ENCODE measurements at regions not wholly inside any gene's neighbourhood (a gene's known extent, or its start where the extent isn't known, plus 50 kb on each side); places are given as distances from the start of the nearest gene placed in this dataset.

DNA sequence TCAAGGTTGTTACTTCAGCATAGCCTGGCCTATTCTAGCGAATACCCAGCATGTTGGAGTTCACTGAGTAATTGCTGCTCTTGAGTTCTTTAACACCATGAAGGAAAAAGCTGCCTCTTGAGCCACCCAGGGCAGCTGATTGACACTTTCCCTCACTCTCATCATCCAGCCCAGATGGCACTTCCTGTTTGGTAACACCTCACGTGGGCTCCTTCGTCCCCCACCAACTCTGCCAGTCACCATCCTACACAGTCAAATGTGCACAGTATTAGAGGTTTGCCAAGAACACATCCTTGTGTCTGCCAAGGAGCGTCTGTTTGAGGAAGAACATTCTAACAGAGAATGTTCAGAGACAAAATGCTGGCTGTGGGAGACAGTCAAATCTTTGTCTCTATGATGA, 266.3 kb downstream of the RPLP1 start:
- DNase-seq: no peak

GRCh38 chr15:69719527-69720240, 267.1 kb downstream of the RPLP1 start:
- no peak for DNase-seq

GRCh38 chr15:69720536-69720935, 267.9 kb downstream of the RPLP1 start:
- no peak for DNase-seq

DNA sequence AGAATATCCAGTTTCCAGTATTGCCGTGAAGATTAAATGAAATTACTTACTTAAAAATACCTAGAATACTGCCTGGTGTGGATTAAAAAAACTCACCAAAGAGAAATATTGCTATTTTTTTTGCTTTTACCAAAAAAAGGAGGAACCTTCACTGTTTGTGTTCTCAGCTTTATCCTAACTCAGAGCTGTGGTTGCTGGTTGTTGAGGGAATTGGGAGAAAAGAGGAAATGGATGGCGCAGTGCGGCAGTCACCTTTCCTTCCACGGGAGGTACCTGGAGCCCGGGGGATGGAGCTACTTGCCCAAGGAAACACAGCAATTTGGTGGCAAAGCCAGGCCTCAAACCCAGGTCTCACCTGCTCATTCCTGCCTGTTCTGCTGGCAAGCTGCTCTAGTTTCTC, 270.3 kb downstream of the RPLP1 start:
- no peak for DNase-seq

GRCh38 chr15:69723404-69724096, 270.9 kb downstream of the RPLP1 start:
- peak; percentile 27 for DNase-seq

GRCh38 chr15:69724333-69724732, 271.7 kb downstream of the RPLP1 start:
- DNase-seq: no peak

DNA sequence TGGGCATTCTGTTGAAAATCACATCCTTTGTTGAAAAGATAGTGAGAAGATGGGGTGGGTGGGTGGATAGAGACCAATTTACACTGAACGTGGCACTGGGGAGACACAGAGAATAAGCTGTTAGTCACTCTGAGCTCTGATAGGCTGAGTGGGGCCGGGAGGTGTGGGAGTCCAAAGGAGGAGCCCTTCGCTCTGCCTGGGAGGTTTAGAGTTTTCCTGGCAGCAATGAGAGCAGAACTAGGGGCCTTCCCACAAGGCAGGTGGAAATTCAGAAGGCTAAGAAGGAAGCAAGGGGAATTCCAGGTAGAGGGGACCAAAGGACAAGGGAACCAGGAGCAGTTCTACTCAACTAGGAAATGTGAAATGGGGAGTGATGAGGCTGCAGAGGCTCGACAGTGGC, 272.7 kb downstream of the RPLP1 start:
- DNase-seq: no peak

DNA sequence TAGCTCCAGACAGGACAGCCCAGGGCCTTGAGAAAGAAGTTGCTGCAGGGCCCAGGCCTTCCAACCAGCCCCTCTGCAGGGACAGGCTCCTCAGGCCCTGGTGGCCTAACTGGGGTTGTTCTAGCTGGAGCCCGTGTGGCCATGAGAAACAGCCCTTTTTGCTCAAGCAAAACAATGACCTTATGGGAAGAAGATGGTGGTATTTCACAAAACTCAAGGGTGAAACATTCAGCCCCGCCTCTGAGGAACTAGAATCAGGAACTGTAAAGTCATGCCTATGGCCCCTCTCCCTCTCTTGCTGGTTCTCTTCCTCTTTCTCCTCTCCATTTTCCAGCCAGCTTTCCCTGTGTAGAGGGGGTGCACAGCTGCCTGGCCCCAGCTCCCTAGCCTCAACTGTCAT, 273.3 kb downstream of the RPLP1 start:
- DNase-seq: no peak

DNA sequence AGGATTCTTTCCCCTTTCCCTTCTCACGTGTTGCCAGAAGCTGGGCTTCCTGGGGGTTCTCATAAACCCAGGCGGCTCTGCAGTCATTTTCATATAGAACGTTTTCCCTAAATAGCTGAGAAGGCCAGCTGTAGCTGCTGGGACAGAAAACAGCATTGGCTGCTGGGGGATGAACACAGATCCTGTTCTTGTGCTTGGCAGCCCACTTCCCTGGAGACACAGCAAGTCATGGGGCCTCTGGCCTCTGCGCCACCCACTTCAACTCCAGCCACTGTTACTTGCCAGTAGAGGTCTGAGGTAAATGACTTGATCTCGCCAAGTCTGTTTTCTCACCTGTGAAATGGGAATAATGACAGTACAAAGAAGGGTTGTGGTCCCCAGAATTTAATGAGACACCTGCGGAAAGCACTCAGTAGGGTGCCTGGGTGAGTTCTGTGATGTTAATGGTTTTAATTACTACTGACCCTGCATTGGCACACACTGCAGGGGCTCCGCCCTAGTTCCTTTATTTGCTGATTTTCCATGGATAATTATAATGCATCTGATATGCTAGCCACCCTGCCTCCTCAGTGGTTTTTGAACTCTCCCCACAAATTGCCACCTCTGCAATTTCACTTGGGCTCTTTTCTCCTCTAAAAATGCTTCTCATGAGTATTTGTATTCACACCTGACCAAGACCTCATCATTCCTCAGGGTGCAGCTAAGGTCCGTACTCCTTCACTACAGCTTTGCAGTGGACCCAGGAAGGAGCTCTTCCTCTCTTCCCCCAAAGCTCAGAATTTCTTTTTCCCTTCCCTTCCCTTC, 274.7 kb downstream of the RPLP1 start:
- DNase-seq: peak; percentile 56

DNA sequence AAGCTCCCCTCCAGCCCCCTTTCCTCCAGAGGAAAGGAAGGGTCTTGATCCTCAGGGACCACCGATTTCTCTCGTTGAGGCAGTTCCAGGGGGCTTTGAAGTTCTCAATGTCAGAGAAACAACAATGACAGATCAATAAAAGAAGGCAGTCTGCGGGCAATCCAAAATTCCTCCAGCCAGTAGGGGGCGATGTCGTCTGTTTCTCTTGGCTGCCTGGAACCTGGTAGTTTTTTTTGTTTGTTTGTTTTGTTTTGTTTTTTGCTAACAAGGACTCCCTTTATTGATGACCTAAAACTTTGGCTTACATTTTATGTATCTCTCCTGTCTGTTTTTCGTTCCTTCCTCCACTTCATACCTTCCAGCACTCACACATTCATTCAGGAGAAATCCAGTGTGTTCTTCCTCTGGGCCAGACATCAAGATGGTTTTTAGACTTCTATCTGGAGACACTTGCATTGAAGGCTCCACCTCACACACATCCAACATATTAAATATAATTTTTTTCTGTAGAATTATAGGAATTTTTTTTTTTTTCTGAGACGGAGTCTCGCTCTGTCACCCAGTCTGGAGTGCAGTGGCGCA, 276.6 kb downstream of the RPLP1 start:
- DNase-seq: no peak

DNA sequence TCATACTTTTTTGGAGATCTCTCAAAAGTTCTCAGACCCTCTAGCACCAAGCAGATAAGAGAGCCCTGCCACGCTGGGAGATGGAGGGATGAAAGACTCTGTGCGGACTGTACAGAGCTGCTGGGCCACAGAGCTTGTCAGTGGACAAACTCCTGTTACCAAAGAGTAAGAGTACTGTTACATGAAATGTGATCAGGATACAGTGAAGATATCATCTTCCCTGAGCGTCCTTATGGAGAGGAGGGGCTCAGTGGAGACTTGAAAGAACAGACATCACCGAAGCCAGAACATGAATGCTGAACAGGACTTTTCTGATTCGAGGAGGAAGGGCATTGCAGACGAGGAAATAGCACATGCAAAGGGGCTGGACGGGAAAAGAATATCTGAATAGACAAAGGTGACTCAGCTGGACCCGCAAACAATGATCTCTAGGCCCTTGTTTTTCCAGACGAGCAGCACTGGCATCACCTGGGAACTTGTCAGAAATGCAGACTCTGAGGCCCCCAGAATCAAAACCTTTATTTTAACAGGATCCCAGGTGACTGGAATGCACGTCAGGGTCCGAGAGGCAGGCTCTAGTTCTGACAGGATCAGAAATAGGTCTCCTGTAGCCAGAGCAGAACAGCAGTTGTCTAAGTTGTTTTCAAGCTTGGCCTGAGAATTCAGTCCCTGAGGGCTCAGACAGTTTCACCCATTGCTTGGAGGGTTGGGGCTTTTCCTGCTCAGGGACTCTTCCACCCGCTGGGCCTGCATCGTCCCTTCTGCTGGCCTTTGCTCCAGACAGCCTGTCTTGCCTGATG, 277.9 kb downstream of the RPLP1 start:
- no peak for DNase-seq

GRCh38 chr15:69731081-69731330, 278.4 kb downstream of the RPLP1 start:
- no peak for DNase-seq

- DNase-seq: no peak
Observed at GRCh38 chr15:69731581-69731980, 279.0 kb downstream of the RPLP1 start.

DNA sequence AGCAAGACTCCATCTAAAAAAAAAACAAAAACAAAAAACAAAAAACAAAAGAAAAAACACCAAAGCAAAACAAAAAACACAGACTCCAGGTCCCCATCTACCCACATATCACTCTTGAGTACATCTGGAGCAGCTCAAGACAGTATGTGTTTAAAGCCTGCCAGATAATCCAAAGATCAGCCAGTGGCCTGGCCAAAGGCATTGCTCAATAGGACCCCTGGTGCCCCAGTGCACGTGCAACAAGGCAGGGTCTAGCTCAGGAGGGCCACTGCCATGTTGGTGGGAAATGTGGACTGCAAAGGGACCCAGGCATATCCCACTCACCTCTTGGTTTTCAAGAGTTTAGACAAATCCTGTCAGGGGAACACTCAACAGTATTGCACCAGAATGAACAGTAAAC, 279.5 kb downstream of the RPLP1 start:
- DNase-seq: no peak

DNA sequence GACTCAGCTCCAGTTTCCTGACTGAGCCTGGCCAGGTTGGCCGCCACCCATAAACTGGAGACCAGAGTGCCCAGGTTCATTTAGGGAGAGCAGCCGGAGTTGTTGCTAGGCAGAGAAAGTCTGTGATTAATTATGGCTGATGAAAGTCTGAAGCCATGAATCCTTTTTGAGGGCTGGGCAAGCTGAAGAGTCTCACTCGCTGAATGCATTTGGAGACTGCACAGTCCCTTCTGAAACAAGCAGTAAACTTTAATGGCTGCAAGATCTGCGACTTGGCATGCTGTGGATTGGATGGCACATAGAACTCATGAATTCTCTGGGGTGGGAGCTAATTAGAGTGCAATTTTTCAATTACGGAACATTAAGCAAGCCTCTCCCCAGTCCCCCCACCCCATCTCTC, 282.1 kb downstream of the RPLP1 start:
- peak; percentile 95 for DNase-seq

DNA sequence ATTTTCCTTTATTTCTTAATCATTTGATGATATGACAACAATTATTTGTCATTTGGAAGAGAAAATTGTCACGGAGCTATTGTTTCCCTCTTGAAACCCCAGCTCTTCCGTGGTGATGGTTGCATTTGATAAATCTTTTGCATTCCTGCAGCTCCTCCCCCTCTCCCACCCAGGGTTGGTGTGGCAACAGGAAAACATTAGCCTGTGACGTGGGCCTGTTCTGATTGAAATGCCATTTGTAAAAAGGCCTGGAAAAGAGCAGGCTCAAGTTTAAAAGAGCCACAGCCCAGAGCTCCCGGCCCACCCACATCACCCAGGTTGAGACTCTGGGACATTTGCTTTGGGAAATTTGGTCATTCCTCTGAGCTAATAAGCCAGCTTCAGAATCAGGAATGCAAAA, 282.5 kb downstream of the RPLP1 start:
- peak; percentile 95 for DNase-seq

DNA sequence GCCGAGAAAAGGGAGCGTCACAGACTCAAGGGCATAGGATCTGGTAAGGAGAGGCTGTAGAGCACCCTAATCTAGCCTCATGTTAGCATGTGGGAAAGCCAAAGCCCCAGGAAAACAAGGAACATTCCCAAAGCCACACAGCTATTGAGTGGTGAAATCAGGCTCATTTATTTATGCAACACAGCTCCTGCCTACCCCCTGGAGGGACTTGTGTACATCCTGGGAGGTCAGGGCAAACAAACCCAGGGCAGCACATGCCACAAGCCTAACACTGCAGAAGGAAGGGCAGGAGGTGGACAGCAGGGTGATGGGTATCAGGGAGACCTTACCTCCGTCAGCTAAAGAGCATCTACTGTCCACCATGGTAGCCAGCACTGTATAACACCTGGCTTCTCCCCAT, 283.5 kb downstream of the RPLP1 start:
- DNase-seq: no peak

GRCh38 chr15:69737916-69738315, 285.3 kb downstream of the RPLP1 start:
- DNase-seq: no peak

DNA sequence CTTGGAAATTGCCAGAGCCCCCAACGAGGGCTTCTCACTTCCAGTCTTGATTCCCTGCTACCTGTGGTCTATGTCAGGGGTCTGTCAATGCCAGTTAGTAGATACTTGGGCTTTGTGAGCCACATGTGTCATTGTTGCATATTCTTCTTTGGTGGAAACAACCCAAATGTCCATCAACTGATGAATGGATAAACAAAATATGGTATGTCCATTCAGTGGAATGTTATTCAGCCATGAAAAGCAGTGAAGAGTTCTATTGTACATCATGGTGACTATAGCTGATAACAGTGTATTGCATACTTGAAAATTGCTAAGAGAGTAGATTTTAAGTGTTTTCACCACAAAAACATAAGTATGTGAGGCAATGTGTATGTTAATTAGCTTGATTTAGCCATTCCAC, 288.1 kb downstream of the RPLP1 start:
- DNase-seq: no peak

DNA sequence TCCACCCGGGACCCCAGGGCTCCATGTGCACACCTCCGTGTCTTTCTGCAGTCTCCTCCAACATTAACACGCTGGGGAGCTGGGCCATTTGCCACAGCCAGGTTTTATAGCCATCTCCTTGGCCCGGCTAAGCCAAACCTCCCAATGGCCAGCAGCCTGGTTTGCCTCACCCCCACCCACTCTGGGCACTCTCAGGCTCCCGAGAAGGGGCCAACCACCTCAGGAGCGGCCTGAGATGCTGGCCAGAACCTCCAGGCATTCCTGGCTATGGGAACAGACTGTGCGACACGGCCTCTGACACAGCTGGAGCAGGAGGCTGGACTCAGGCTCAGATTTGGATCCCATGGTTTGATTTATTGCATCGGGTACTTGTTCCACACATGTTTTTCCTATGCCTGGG, 289.7 kb downstream of the RPLP1 start:
- no peak for DNase-seq

DNA sequence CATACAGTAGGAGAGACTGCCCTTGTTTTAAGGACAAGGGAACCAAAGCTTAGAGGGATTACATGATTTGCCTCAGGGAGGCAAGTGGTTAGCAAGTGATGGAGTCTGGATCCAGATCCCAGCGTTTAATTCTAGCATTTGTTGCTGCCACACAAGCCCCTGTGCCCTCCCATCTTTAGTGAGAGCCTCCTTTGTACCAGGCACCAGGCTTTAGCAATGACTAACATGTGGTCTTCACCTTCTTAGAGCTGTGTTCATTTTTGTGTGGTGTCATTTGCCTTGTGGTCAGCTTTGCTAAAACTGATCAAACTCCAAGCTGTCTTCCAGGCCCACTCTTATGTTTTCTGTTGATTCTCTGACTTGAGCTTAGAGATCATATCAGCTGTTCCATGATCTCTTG, 290.5 kb downstream of the RPLP1 start:
- no peak for DNase-seq

- DNase-seq: no peak
Observed at GRCh38 chr15:69744391-69745162, 292.0 kb downstream of the RPLP1 start.
